Keratinocyte (primary cell): ENCODE measurements at regions not wholly inside any gene's neighbourhood (a gene's known extent, or its start where the extent isn't known, plus 50 kb on each side); places are given as distances from the start of the nearest gene placed in this dataset.

Experiments used
- EZH2 ChIP-seq: IDR thresholded peaks from one replicate; pipeline ENCODE4 v1.6.1; 2012; ENCODE audit warnings: inconsistent platforms, mild to moderate bottlenecking, low read length, moderate library complexity
- TF ChIP-seq, protein P1 (sequence below), 3 experiments: IDR thresholded peaks in 1 of 3; conservative IDR thresholded peaks in 1 of 3; optimal IDR thresholded peaks in 1 of 3; 2 replicates in 2 of 3; 3 replicates in 1 of 3; pipeline versions ENCODE3 to v1.5.1; 2011; ENCODE audit warnings: low read length in 3 of 3, mild to moderate bottlenecking in 3 of 3, moderate library complexity in 2 of 3, control low read depth in 1 of 3, inconsistent platforms in 1 of 3; ENCODE audit not compliant: insufficient read depth in 2 of 3; ENCODE audit errors: extremely low read depth in 1 of 3

DNA sequence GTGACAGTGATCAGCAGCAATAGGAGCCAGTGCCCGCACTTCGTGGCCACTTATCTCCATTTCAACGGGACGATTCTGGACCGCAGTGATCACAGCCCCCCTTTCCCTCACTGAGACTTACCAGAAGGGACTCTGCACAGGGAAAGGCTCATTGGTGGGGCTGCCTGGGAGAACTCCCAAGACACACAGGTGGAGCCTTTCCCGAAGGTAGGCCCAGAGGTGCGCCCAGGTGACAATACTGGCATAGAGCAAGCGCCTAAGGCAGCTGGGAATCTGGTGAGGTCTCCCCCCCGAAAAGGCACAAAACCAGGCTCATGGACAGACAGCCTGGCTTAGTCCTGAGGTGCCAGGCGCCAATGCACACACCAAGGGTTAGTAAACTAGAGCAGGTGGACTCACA is 318.9 kb downstream of the AJAP1 start:
- TF ChIP-seq, protein P1, sequence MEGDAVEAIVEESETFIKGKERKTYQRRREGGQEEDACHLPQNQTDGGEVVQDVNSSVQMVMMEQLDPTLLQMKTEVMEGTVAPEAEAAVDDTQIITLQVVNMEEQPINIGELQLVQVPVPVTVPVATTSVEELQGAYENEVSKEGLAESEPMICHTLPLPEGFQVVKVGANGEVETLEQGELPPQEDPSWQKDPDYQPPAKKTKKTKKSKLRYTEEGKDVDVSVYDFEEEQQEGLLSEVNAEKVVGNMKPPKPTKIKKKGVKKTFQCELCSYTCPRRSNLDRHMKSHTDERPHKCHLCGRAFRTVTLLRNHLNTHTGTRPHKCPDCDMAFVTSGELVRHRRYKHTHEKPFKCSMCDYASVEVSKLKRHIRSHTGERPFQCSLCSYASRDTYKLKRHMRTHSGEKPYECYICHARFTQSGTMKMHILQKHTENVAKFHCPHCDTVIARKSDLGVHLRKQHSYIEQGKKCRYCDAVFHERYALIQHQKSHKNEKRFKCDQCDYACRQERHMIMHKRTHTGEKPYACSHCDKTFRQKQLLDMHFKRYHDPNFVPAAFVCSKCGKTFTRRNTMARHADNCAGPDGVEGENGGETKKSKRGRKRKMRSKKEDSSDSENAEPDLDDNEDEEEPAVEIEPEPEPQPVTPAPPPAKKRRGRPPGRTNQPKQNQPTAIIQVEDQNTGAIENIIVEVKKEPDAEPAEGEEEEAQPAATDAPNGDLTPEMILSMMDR (optimal IDR thresholded peaks at IDR 0.05 in 1 of 3, IDR thresholded peaks at IDR 0.05 in 1 of 3, conservative IDR thresholded peaks at IDR 0.05 in 1 of 3; ENCODE audit: extremely low read depth in 1 of 3, insufficient read depth in 2 of 3, low read length in 3 of 3): no peak
- no peak for TF ChIP-seq EZH2
